Astrocyte (in vitro differentiated cells and primary cell): ENCODE measurements at regions not wholly inside any gene's neighbourhood (a gene's known extent, or its start where the extent isn't known, plus 50 kb on each side); places are given as distances from the start of the nearest gene placed in this dataset.

ENCODE experiments used
- CTCF ChIP-seq: IDR thresholded peaks from 2 replicates; pipeline ENCODE4 v1.5.1; 2011; ENCODE audit warnings: low read depth, mild to moderate bottlenecking, inconsistent platforms, low read length, moderate library complexity; ENCODE audit not compliant: insufficient read depth
- EZH2 ChIP-seq: IDR thresholded peaks from 2 replicates; pipeline ENCODE4 v1.6.1; 2012; ENCODE audit warnings: mild to moderate bottlenecking, low read length, inconsistent platforms; ENCODE audit not compliant: insufficient read depth

DNA sequence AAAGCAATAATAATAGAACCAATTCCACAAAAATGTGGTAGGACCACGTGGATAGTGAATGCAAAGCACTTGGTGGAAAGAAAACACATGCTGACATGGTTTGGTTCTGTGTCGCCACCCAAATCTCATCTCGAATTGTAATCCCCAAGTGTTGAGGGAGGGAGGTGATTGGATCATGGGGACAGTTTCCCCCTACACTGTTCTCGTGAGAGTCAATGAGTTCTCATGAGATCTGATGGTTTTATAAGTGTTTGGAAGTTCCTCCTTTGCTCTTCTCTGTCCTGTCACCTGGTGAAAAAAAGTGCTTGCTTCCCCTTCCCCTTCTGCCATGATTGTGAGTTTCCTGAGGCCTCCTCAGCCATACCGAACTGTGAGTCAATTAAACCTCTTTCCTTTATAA, 421.9 kb upstream of the CADM1 start:
- TF ChIP-seq CTCF (no peak), EZH2 (no peak)
